Loucy (cell line): ENCODE measurements at regions not wholly inside any gene's neighbourhood (a gene's known extent, or its start where the extent isn't known, plus 50 kb on each side); places are given as distances from the start of the nearest gene placed in this dataset.

Source experiments
- H2AFZ ChIP-seq: fragments of 200-600 bp; sonication (generic); 2 replicates; pipeline ENCODE4 v1.6.0; 2016; ENCODE audit warnings: antibody characterized with exemption, mild to moderate bottlenecking, low read length, moderate library complexity
- H3F3A ChIP-seq: fragments of 200-600 bp; 2 replicates; pipeline ENCODE4 v1.6.0; 2016; ENCODE audit warnings: antibody characterized with exemption, low read depth, mild to moderate bottlenecking
- H3K27me3 ChIP-seq: fragments of 200-600 bp; sonication (generic); 2 replicates; pipeline ENCODE4 v1.6.1; 2014; ENCODE audit warnings: low read length, mild to moderate bottlenecking; ENCODE audit not compliant: insufficient read depth, poor library complexity, severe bottlenecking
- H3K36me3 ChIP-seq: fragments of 200-600 bp; sonication (generic); 2 replicates; pipeline ENCODE4 v1.6.1; 2016; ENCODE audit warnings: low read length; ENCODE audit not compliant: insufficient read depth
- H3K4me1 ChIP-seq: fragments of 200-600 bp; sonication (generic); 2 replicates; pipeline ENCODE4 v1.5.1; 2014; ENCODE audit warnings: low read length, mild to moderate bottlenecking; ENCODE audit not compliant: insufficient read depth, poor library complexity, severe bottlenecking
- H3K4me2 ChIP-seq: fragments of 200-600 bp; sonication (generic); 2 replicates; pipeline ENCODE4 v1.6.0; 2014; ENCODE audit warnings: antibody characterized with exemption, low read length, low read depth, mild to moderate bottlenecking; ENCODE audit not compliant: poor library complexity, severe bottlenecking
- H3K4me3 ChIP-seq: fragments of 200-600 bp; sonication (generic); 2 replicates; pipeline ENCODE4 v1.5.1; 2014; ENCODE audit warnings: low read length, mild to moderate bottlenecking, mixed read lengths; ENCODE audit not compliant: poor library complexity, severe bottlenecking
- H3K79me2 ChIP-seq: fragments of 200-600 bp; sonication (generic); 2 replicates; pipeline ENCODE4 v1.6.1; 2014; ENCODE audit warnings: low read length; ENCODE audit not compliant: insufficient read depth
- H3K9ac ChIP-seq: fragments of 200-600 bp; sonication (generic); 2 replicates; pipeline ENCODE4 v1.6.0; 2014; ENCODE audit warnings: mild to moderate bottlenecking, low read depth, low read length, moderate library complexity; ENCODE audit not compliant: poor library complexity, severe bottlenecking
- H3K9me2 ChIP-seq: fragments of 200-600 bp; sonication (generic); replicated peaks from 2 replicates; pipeline ENCODE4 v1.6.1; 2016; ENCODE audit warnings: low read depth, low read length, mixed read lengths
- H3K9me3 ChIP-seq: fragments of 200-600 bp; sonication (generic); 2 replicates; pipeline ENCODE4 v1.6.1; 2014; ENCODE audit warnings: mild to moderate bottlenecking, antibody characterized with exemption, low read length, low read depth; ENCODE audit not compliant: insufficient read depth
- H4K20me1 ChIP-seq: fragments of 200-600 bp; sonication (generic); 2 replicates; pipeline ENCODE4 v1.6.0; 2014; ENCODE audit warnings: antibody characterized with exemption, low read length, mild to moderate bottlenecking; ENCODE audit not compliant: insufficient read depth, poor library complexity, severe bottlenecking
- EZH2phosphoT487 ChIP-seq: fragments of 200-600 bp; IDR thresholded peaks from 2 replicates; pipeline ENCODE4 v1.6.1; 2018; ENCODE audit warnings: antibody characterized with exemption, mild to moderate bottlenecking, moderate library complexity, borderline replicate concordance
- TF ChIP-seq, protein P1 (sequence below): fragments of 200-600 bp; sonication (generic); conservative IDR thresholded peaks from 2 replicates; pipeline ENCODE4 v1.5.1; 2014; ENCODE audit warnings: mild to moderate bottlenecking, antibody characterized with exemption, low read length

- no peak overlapping the region for H3K4me2 ChIP-seq
These were observed 63.8 kb upstream of the BMP2 start for GRCh38 chr20:6703656-6704055.

GRCh38 chr20:6703047-6703446, 64.4 kb upstream of the BMP2 start:
- no peaks in the 10 kb centered on the region for H4K20me1 ChIP-seq
- H2AFZ ChIP-seq, result no peak overlapping the region

More at GRCh38 chr20:6703656-6704055, 63.8 kb upstream of the BMP2 start:
- Histone ChIP-seq H3F3A (no peaks in the 10 kb centered on the region), H2AFZ (no peak overlapping the region), H3K79me2 (no peaks in the 10 kb centered on the region), H3K9me3 (no peaks in the 10 kb centered on the region), H3K4me3 (no peak overlapping the region), H4K20me1 (no peaks in the 10 kb centered on the region), H3K9me2 (no peaks in the 10 kb centered on the region), H3K9ac (no peak overlapping the region), H3K36me3 (no peaks in the 10 kb centered on the region), H3K4me1 (no peaks in the 10 kb centered on the region), H3K27me3 (no peaks in the 10 kb centered on the region)
- no peak for TF ChIP-seq EZH2phosphoT487
- TF ChIP-seq, protein P1, sequence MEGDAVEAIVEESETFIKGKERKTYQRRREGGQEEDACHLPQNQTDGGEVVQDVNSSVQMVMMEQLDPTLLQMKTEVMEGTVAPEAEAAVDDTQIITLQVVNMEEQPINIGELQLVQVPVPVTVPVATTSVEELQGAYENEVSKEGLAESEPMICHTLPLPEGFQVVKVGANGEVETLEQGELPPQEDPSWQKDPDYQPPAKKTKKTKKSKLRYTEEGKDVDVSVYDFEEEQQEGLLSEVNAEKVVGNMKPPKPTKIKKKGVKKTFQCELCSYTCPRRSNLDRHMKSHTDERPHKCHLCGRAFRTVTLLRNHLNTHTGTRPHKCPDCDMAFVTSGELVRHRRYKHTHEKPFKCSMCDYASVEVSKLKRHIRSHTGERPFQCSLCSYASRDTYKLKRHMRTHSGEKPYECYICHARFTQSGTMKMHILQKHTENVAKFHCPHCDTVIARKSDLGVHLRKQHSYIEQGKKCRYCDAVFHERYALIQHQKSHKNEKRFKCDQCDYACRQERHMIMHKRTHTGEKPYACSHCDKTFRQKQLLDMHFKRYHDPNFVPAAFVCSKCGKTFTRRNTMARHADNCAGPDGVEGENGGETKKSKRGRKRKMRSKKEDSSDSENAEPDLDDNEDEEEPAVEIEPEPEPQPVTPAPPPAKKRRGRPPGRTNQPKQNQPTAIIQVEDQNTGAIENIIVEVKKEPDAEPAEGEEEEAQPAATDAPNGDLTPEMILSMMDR, result no peak

DNA sequence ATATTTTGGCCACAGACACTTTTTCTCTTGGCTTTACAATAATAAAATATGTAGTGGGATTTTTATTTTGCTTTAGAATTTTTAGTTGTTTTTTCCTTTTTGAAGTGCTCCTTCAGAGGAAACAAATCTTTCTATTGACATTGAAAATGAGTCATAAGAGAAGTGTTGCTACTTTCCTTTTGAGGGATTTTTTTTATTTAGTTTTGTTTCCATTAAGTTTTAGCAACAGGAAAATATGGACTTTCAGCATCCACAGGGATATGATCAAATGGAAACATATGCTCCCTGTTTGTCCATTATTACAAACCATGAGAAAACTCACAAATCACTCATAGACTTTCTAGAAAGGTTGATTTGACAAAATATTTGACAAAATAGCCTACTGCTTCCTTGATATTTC, 65.3 kb upstream of the BMP2 start:
- Histone ChIP-seq H3F3A (no peaks in the 10 kb centered on the region), H3K4me3 (no peak overlapping the region), H3K9me3 (no peaks in the 10 kb centered on the region), H3K4me1 (no peaks in the 10 kb centered on the region), H3K36me3 (no peaks in the 10 kb centered on the region), H4K20me1 (no peaks in the 10 kb centered on the region), H2AFZ (no peak overlapping the region), H3K27me3 (no peaks in the 10 kb centered on the region), H3K9me2 (no peaks in the 10 kb centered on the region), H3K79me2 (no peaks in the 10 kb centered on the region), H3K4me2 (no peak overlapping the region), H3K9ac (no peak overlapping the region)
- no peak for TF ChIP-seq EZH2phosphoT487
- TF ChIP-seq, protein P1, result no peak

More at GRCh38 chr20:6703047-6703446, 64.4 kb upstream of the BMP2 start:
- Histone ChIP-seq H3K9me3 (no peaks in the 10 kb centered on the region), H3K27me3 (no peaks in the 10 kb centered on the region), H3K9me2 (no peaks in the 10 kb centered on the region), H3K79me2 (no peaks in the 10 kb centered on the region), H3K4me2 (no peak overlapping the region), H3F3A (no peaks in the 10 kb centered on the region), H3K9ac (no peak overlapping the region), H3K4me1 (no peaks in the 10 kb centered on the region), H3K4me3 (no peak overlapping the region), H3K36me3 (no peaks in the 10 kb centered on the region)
- TF ChIP-seq, protein P1, result no peak
